NCI-H446 (cell line): ENCODE measurements at regions not wholly inside any gene's neighbourhood (a gene's known extent, or its start where the extent isn't known, plus 50 kb on each side); places are given as distances from the start of the nearest gene placed in this dataset.
A peak's percentile ranks its signal among the peaks of the same experiment; 100 is the strongest.
"Not testable (repeated sequence)": the region's sequence is repeated elsewhere in the genome, so short reads cannot be mapped to it uniquely, and the experiment has no call there.

Experiments
- DNase-seq, 2 experiments: peaks; one replicate each; lab custom pipeline; 2025; lab: John Stamatoyannopoulos, UW

- DNase-seq, result no peak
Measured at GRCh38 chr18:21928925-21929324, 188.3 kb downstream of the MIB1 start.

GRCh38 chr18:21930177-21930576 lies 189.6 kb downstream of the MIB1 start:
- no peak for DNase-seq

- no peak for DNase-seq
Measured at GRCh38 chr18:21933931-21934765, 193.6 kb downstream of the MIB1 start.

DNA sequence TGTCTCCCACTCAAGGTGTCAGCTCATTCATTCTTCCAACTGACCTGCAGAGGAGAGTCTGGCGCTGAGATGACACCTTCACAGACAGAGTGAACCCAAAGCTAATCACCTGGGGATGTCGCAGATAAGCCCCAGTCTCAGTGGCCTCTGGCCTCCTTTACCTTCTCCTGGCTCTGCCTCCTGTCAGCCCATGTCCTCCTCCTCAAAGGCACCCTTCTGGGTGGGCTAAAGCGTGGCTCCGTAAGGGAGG lies 194.1 kb downstream of the MIB1 start:
- no peak for DNase-seq

DNA sequence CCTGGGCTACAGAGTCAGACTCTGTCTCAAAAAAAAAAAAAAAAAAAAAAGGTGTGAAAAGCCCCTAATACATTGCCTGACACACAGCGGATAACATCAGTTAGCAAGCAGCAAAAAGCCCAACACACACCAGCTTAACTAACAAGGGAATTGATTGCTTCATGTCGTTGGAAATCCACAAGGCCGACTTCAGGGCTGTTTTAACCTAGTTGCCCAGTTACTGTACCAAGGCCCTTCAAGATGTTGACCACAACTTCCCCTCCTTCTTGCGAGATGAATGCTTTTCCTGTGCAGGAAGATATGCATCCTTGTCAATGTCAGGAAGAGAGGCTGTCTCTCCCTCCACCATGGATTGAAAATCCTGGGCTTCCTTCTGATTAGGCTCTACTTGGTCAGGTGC lies 202.9 kb downstream of the MIB1 start:
- no peak for DNase-seq

DNA sequence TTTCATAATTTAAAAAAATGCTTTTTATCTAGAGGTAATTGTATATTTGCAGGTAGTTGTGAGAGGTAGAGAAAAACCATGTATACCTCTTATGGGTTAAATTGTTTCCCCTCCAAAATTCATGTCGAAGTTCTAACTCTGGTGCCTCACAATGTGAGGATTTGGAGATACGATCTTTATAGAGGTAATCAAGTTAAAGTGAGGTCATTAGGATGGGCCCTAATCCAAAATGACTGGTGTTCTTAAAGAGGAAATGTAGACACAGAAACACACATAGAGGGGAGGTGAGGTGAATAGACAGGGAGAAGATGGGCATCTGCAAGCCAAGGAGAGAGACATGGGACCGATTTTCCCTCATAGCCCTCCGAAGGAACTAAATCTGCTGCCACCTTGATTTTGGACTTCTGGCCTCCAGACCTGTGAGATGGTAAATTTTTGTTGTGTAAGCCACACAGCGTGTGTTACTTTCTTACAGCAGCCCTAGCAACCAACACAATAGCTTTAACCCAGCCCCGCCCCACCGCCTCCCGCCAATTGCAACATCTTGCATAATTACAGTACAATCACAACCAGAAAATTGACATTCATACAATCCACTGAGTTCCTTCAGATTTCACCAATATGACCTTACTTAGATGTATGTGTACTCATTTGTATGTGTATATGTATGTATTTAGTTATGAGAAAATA lies 208.9 kb downstream of the MIB1 start:
- DNase-seq, result no peak

GRCh38 chr18:21955757-21956652 lies 213.4 kb upstream of the GATA6 start:
- peak; percentile 24 to 68 for DNase-seq

DNA sequence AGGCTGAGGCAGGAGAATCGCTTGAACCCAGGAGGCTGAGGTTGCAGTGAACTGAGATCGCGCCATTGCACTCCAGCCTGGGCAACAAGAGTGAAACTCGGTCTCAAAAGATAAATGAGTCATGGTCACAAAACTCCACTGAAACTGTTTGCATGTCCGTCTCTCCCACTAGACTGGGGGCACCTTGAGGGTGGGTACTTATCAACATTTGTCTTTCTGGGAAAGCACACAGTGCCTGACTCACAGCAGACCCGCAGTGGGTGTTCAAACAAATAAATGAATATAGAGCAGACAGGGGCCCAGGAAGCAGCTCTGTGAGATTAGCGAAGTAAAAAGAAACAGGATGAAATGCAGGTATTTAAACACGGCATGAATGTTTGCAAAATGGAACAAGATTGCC lies 211.1 kb upstream of the GATA6 start:
- no peak for DNase-seq

DNA sequence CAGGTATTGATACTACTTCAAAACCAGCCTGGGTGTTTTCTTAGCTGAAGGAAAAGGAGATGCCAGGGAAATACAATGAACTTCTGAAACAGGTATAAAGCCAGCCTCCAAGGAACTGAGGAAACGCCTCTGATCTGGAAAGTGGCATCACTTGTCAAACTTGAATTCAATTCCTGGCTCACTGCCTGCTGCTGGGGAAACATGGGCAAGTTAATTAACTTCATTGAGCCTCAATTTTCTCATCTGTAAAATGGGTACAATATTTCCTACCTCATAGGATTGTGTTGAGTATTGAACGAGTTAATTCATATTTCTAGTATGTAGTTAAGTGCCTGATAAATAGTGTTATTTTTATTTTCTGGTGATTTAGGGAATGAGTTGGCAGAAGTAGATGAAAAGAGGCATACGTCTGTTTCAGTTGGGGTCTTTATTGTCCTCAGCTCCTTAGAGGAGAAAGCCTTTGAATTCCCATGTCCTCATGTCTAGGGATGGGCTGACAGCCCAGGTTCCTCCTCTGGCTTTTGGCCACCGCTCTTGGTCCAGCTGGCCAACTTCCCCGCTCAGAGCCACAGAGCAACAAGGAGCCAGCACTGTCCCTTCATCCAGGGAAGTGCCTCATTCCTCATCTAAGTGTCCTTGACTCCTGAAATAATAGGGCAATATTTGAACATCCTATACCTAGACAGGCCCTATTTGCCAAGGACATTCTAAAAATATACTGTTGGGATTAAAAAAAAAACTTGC lies 210.5 kb upstream of the GATA6 start:
- no peak for DNase-seq

DNA sequence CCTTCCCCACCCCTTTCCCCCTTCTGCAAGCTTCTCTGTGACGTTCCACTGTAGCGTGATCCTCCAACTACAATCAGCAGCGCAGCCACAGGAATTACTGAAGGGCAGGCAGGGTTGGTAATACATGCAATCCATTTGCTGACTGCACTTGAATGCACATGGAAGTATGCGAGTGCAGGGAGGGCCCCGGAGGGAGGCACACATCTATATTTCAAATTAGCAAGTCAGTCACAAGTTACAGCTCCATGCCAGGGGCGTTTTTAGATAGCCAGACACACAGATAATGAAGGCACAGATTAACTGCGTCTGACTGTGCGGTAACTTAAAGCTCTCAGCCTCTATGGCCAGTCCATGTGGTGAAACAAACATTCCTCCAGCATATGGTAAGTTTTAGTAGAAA lies 209.2 kb upstream of the GATA6 start:
- DNase-seq, result no peak

- no peak for DNase-seq
Measured at GRCh38 chr18:21963336-21963735, 206.1 kb upstream of the GATA6 start.

DNA sequence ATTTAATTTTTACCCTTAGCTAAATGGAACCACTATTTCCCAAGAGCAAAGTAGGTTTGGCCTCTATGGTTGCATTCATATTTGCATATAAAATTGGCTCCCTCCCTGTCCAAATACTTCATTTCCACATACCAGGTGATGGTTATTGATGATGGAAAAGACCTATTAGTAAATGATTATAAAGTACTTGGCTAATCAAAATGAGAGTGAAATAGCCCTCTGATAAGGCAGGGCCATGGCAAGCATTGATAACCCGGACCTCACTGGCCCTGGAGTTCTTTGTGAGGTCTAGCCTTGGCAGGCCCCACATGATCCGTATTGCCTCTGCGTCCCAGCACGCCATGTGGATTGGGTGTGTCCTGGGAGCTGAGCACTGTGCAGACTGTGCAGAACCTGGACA lies 201.1 kb upstream of the GATA6 start:
- DNase-seq, result no peak

- no peak for DNase-seq
Measured at GRCh38 chr18:21972281-21972680, 197.1 kb upstream of the GATA6 start.

GRCh38 chr18:21975954-21976353 lies 193.4 kb upstream of the GATA6 start:
- DNase-seq, result not testable (repeated sequence)

DNA sequence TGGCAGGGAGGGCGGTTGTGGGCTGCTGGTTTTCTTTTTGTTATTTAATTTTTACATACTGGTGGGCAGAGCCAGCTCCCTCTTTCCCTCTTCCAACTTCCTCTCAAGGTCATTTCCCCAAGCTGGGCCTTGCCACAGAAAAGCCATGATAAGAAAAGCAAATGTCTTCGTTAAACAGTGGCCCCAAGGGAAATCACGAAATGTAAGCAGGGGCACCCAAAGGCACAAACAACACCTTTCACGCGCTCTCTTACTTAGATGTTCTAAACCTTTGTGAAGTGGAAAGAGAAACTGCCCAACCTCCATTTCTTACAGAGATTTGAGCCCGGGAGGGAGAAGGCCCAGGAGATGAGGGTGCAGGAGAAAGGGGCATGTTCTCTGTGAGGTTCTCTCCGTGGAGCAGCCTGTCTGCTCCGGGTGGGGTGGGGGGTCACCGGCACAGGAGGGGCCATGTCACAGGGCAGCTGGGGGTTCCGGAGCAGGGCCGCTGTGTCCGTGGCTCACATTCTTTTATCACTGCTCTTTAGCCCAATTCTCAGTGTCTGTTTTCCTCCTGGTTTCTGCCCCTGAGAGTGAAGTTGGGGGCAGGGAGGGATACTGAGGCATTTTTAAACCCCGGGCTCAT lies 190.7 kb upstream of the GATA6 start:
- no peak for DNase-seq

DNA sequence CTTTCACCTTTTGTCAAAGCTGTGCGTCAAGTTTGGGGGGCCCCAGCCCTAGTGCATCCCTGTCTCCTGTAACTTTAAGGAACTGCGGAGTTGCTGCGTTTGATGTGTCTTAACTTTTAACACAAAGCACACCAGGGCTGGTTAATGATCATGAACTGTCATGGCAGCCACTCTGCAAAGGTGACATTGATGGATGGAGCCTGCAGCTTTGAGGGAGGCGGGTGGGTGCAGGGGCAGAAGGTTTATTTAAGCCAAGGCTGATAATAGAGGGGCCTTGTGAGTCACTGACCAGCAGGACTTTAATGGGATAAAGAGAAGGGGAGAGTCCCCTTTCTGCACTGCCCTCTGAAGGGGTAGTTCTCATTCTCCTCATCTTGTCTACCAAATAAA lies 190.2 kb upstream of the GATA6 start:
- DNase-seq, result no peak

DNA sequence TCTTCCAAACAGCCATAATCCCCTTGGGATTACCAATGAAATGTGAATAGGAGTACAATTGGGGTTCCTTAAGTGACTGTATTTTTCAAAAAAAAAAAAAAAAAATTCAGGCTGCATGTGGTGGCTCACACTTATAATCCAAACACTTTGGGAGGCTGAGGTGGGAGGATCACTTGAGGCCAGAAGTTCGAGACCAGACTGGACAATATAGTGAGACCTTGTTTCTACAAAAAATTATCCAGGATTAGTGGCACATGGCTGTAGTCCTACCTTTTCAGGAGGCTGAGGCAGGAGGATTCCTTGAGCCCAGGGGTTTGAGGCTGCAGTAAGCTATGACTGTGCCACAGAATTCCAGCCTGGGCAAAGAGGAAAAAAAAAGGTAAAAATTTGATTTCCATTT lies 189.6 kb upstream of the GATA6 start:
- no peak for DNase-seq

DNA sequence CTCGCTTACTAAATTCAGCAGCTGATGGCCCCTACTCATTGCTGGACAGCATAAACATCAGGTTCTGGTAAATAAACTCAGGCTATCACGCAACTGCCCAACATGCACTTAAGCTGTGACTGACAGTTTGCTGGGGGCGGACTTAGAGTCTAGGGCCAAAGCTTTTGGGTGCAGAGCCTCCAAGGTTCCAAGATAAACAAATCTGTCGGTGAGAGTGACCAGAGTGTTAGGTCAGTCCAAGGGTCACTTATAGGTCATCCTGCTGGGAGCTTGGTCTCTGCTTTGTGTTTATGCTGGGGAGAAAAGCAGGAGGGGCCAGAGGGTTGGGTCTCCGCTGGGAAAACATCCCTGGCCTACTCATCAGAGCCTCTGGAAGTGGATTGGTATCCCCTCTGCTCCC lies 188.6 kb upstream of the GATA6 start:
- no peak for DNase-seq

DNA sequence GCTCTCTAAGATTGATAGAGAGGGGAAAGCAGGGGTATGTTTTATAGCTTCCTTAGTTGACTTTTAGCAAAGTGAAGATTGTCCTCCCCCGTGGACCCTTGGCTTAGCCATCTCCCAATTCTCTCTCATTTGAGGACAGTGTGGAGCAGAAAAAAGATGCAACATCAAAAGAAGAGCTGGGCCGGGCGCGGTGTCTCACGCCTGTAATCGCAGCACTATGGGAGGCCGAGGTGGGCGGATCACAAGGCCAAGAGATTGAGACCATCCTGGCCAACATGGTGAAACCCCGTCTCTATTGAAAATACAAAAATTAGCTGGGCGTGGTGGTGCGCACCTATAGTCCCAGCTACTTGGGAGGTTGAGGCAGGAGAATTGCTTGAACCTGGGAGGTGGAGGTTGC lies 187.9 kb upstream of the GATA6 start:
- not testable (repeated sequence) for DNase-seq

- no peak for DNase-seq
Measured at GRCh38 chr18:21991081-21991534, 178.3 kb upstream of the GATA6 start.

- DNase-seq, result no peak
Measured at GRCh38 chr18:21991886-21992285, 177.5 kb upstream of the GATA6 start.
